HG03521 (cell line): ENCODE measurements at regions not wholly inside any gene's neighbourhood (a gene's known extent, or its start where the extent isn't known, plus 50 kb on each side); places are given as distances from the start of the nearest gene placed in this dataset.

ENCODE experiments used
- ATAC-seq: cut with Tn5 transposase; IDR thresholded peaks from one replicate; pipeline ENCODE4 v1.9.1; 2021; ENCODE audit warnings: mild to moderate bottlenecking, moderate library complexity; ENCODE audit not compliant: unreplicated experiment

GRCh38 chr9:26415528-26415927 lies 477.1 kb downstream of the CAAP1 start:
- ATAC-seq, result no peak

DNA sequence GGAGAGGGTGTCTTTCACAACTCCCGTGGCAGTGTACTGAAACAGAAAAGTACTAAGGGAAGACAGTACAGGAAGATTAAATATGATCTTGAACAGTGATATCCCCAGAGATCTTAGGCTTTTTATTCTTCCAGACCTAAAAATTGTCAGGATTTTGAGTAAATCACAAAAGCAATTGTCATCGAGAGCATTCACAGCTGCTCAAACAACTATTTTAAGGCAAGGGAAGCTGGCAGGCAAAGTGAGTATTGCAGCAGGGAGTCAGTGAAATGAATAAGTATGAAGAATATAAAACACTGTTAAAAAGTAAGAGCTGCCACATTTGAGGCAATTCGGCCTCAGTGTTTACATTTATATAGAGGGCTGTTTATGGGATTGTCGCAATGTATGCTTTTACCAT lies 479.0 kb downstream of the CAAP1 start:
- ATAC-seq, result no peak

DNA sequence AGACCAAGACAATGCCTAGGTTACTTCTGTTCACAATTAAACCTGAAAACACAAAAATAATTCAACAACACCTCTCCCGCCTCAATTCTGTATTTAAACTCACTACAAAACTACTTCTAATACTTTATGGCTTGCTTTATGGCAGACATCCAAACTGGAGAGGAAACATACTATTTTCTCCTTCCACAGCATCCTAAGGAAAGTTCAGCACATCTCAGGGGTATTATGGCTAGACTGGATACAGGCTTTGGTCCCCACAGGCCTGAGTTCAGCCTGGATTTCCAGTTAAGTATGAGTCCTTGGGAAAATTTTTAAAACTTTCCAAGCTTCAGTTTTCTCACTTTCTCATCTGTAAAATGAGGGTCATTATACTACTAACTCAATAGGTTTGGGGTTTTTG lies 480.2 kb downstream of the CAAP1 start:
- ATAC-seq, result no peak

DNA sequence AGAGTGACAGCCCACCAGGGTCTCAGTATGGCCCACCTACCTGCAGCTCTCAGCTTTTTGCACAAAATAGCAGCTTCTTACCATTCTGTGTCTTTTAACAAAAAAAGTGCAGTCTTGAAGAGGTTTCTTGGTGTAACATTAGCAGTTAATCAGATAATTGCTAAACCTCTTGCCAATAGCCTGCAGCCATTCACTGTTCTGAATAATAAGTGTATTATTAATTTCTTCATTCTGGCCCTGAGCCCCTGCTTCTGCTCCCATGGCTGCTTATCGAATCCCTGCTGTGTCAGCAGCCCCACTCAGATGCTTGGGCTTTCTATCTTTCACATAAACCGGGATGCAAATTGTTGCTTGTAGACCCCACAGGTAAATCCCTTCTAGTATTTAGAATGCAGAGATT lies 485.9 kb downstream of the CAAP1 start:
- no peak for ATAC-seq

DNA sequence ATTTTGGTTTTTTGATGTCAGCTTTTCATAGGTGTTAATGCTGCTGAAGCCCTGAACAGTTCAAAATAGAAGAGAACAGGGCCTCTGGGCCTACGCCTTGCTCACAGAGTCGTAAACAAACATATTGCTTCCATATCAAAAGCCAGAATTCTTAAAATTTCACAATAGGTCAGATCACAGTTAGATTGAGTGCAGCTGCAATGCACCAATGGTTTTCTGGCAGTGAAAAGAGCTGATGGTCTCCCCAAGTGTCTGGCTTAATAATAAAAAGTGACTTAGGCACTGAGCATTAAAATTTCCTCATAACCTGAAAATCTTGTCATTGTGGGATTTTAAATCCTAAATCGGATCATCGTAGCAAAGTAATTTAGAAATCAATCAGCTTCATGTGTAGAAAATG lies 493.0 kb downstream of the CAAP1 start:
- no peak for ATAC-seq

DNA sequence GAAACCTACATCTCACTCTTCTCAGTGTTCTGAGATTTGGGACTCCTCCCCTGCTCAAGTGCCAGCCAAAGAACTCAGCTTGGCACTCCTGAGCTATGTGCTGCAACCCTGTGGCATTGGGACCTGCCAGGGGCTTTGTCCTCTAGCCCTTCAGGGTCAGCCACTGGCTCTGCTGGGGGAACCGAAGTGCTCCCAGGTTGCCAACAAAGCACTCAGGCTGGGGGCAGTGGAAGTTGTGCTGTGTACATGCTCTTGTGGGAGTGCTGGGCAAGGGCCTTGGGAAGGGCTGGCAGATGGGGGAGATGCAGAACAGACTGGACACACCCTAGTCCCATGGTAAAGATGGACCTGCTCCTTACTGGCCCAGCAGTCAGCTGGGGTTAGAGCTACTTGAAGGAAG lies 498.6 kb downstream of the CAAP1 start:
- ATAC-seq, result no peak

DNA sequence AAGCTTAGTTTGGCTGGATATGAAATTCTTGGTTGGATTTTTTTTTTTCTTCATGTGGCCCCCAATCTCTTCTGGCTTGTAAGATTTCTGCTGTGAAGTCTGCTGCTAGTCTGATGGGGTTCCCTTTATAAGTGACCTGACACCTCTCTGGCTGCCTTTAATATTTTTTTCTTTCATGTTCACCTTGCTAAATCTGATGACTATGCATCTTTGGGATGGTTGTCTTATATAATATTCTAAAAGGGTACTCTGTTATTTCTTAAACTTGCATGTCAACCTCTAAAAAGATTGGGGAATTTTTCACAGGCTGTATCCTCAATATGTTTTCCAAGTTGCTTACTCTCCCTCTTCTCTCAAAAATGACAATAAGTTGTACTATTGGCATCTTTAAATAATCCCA lies 500.0 kb downstream of the CAAP1 start:
- no peak for ATAC-seq

DNA sequence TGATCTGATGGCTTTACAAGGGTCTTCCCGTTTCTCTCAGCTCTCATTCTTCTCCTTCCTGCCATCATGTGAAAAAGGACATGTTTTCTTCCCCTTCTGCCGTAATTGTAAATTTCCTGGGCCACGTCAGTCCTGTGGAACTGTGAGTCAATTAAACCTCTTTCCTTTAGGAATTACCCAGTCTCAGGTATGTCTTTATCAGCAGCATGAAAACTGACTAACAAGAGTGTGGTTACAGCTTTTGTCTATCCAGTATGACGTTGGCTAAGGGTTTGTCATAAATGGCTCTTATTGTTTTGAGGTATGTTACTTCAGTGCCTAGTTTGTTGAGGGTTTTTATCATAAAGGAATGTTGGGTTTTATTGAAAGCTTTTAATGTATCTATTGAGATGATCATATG lies 501.6 kb downstream of the CAAP1 start:
- ATAC-seq, result no peak

GRCh38 chr9:26375448-26375847 lies 517.2 kb downstream of the CAAP1 start:
- ATAC-seq, result no peak

GRCh38 chr9:26373616-26374015 lies 519.0 kb downstream of the CAAP1 start:
- ATAC-seq, result no peak

DNA sequence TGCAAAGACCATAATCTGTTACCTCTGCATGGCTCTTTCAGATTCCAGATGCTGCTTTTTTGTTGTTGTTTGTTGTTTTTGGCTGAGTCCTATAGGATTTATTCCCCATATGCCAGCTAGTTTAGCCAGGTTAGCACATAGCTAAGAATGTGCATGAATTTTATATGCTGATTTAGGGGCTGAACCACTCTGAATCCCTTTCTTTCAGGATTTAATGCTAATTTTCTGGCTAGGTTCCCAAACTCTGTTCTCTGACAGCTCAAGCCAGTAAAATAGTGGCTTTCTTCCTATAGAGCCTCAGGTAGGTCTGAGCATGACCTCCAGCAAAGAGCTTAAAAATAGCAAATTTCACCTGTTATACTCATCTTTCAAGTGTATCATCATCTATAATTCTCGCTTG lies 521.4 kb downstream of the CAAP1 start:
- no peak for ATAC-seq

- ATAC-seq, result no peak
Observed at GRCh38 chr9:26369093-26369492, 523.5 kb downstream of the CAAP1 start.

- no peak for ATAC-seq
Observed at GRCh38 chr9:26368241-26368640, 524.4 kb downstream of the CAAP1 start.

GRCh38 chr9:26361010-26361409 lies 531.6 kb downstream of the CAAP1 start:
- no peak for ATAC-seq

DNA sequence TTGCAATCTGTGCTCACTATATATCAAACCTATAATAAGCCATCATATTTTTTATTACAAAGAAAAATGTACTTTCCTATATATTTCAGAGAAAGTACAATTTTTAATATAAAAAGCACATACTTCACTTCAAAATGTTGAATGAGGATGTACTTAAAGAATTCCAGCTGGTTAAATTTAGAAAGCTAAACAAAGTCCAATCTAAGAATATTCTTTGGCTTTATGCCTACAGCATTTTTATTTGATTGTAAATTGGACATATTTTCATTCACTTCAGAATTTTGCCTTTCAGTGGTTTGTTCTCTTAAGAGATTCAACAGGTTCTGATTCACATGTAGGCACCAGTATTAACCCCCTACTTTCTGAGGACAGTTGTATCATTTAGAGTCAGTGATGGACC lies 533.8 kb downstream of the CAAP1 start:
- no peak for ATAC-seq

GRCh38 chr9:26357803-26358344 lies 534.7 kb downstream of the CAAP1 start:
- ATAC-seq, result no peak

GRCh38 chr9:26356491-26356890 lies 536.1 kb downstream of the CAAP1 start:
- ATAC-seq, result no peak

DNA sequence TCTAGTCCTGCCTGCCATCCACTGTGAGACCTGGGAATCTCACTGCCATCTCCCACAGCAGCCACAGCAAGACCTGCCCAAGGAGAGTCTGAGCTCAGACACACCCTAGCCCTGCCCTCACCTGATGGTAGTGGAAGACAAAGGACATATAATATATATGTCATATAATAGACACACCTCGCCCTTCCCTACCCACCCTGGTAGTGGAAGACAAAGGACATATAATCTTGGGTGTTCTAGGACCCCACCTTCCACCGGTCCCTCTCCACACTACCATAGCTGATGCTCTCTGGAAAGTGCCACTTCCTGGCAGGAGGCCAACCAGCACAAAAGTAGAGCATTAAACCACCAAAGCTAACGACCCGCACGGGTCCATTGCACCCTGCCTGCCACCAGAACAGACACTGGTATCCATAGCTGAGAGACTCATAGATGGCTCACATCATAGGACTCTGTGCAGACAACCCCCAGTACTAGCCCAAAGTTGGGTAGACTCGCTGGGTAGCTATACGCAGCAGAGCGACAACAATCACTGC lies 545.6 kb downstream of the CAAP1 start:
- ATAC-seq, result no peak

- no peak for ATAC-seq
Observed at GRCh38 chr9:26341545-26341944, 551.1 kb downstream of the CAAP1 start.

- no peak for ATAC-seq
Observed at GRCh38 chr9:26339796-26340195, 552.8 kb downstream of the CAAP1 start.

GRCh38 chr9:26335116-26335515 lies 557.5 kb downstream of the CAAP1 start:
- no peak for ATAC-seq

- ATAC-seq, result no peak
Observed at GRCh38 chr9:26334706-26335105, 557.9 kb downstream of the CAAP1 start.

GRCh38 chr9:26331223-26331622 lies 561.4 kb downstream of the CAAP1 start:
- no peak for ATAC-seq
